Panc1 (cell line): ENCODE measurements at regions not wholly inside any gene's neighbourhood (a gene's known extent, or its start where the extent isn't known, plus 50 kb on each side); places are given as distances from the start of the nearest gene placed in this dataset.

Experiments
- CTCF ChIP-seq: fragments of 450-650 bp; IDR thresholded peaks from 2 replicates; pipeline ENCODE4 v1.5.1; 2017; ENCODE audit warnings: mild to moderate bottlenecking
- POLR2AphosphoS5 ChIP-seq: IDR thresholded peaks from 2 replicates; pipeline ENCODE4 v1.6.1; 2012; ENCODE audit warnings: mild to moderate bottlenecking, low read depth, low read length, moderate library complexity
- REST ChIP-seq, 2 experiments: IDR thresholded peaks; 2 replicates each; pipeline ENCODE4 v1.6.1; 2011 to 2012; ENCODE audit warnings: low read depth in 2 of 2, control low read depth in 1 of 2, low read length in 1 of 2, mild to moderate bottlenecking in 1 of 2, moderate library complexity in 1 of 2; ENCODE audit not compliant: insufficient read depth in 1 of 2
- SIN3A ChIP-seq: IDR thresholded peaks from 2 replicates; pipeline ENCODE4 v1.6.1; 2012; ENCODE audit warnings: low read depth, mild to moderate bottlenecking, low read length, moderate library complexity, borderline replicate concordance; ENCODE audit not compliant: insufficient read depth
- TCF7L2 ChIP-seq: IDR thresholded peaks from 2 replicates; pipeline ENCODE4 v1.6.1; 2011; ENCODE audit warnings: mild to moderate bottlenecking, low read depth, low read length, inconsistent platforms

- TF ChIP-seq POLR2AphosphoS5 (no peak), CTCF (no peak), TCF7L2 (no peak), REST (IDR thresholded peaks at IDR 0.05; ENCODE audit: insufficient read depth in 1 of 2, low read depth in 2 of 2, low read length in 1 of 2) (no peak), SIN3A (no peak)
These were observed 299.4 kb downstream of the ZSWIM6 start for GRCh38 chr5:61631438-61631941.
